WTC11 (cell line): ENCODE measurements at regions not wholly inside any gene's neighbourhood (a gene's known extent, or its start where the extent isn't known, plus 50 kb on each side); places are given as distances from the start of the nearest gene placed in this dataset.

Source experiments
- ATAC-seq: fragments of 200-7000 bp; cut with Tn5 transposase; 2 replicates; pipeline ENCODE4 v1.10.0; 2021; ENCODE audit warnings: mild to moderate bottlenecking, moderate library complexity
- CTCF ChIA-PET: fragments of 300-600 bp; sonication (Branson Sonifier 250); formaldehyde crosslinking; loops from one replicate; lab custom pipeline; 2021; ENCODE audit warnings: antibody characterized with exemption; lab: Charles Lee
- POLR2A ChIA-PET: fragments of 350-600 bp; sonication (Branson Sonifier 250); formaldehyde crosslinking; loops from one replicate; lab custom pipeline; 2021; ENCODE audit warnings: antibody characterized with exemption; lab: Charles Lee
- DNase-seq: peaks from one replicate; pipeline ENCODE4 v3.0.0; 2021; ENCODE audit warnings: low spot score
- H3K27ac Mint-ChIP-seq: 2 replicates; pipeline ENCODE4 v1.8.0; 2021; ENCODE audit warnings: mixed read lengths
- H3K27me3 Mint-ChIP-seq: 2 replicates; pipeline ENCODE4 v1.8.0; 2021; ENCODE audit warnings: low read depth, mild to moderate bottlenecking, moderate library complexity, mixed read lengths
- H3K36me3 Mint-ChIP-seq: 2 replicates; pipeline ENCODE4 v1.8.0; 2021; ENCODE audit warnings: mixed read lengths
- H3K4me1 Mint-ChIP-seq: 2 replicates; pipeline ENCODE4 v1.8.0; 2022; ENCODE audit warnings: mixed read lengths
- H3K4me3 Mint-ChIP-seq: 2 replicates; pipeline ENCODE4 v1.8.0; 2021; ENCODE audit warnings: mild to moderate bottlenecking, moderate library complexity, mixed read lengths
- H3K9me3 Mint-ChIP-seq: 2 replicates; pipeline ENCODE4 v1.8.0; 2021; ENCODE audit warnings: mixed read lengths
- ARID4B ChIP-seq: sonication (generic); formaldehyde crosslinking; IDR thresholded peaks from 2 replicates; pipeline ENCODE4 v1.8.0; 2023; ENCODE audit warnings: missing genetic modification reagents, mild to moderate bottlenecking, borderline replicate concordance
- ELF4 ChIP-seq: sonication (generic); formaldehyde crosslinking; IDR thresholded peaks from 2 replicates; pipeline ENCODE4 v1.8.1; 2022; ENCODE audit warnings: low read depth, mild to moderate bottlenecking, moderate library complexity, missing genetic modification reagents
- ESRRA ChIP-seq: sonication (generic); formaldehyde crosslinking; IDR thresholded peaks from 2 replicates; pipeline ENCODE4 v1.8.1; 2022; ENCODE audit warnings: mild to moderate bottlenecking, missing genetic modification reagents, borderline replicate concordance
- FOXJ3 ChIP-seq: sonication (generic); formaldehyde crosslinking; IDR thresholded peaks from 2 replicates; pipeline ENCODE4 v1.9.0; 2021; ENCODE audit warnings: missing genetic modification reagents, mild to moderate bottlenecking, borderline replicate concordance
- IRF2 ChIP-seq: sonication (generic); formaldehyde crosslinking; IDR thresholded peaks from 2 replicates; pipeline ENCODE4 v1.8.0; 2022; ENCODE audit warnings: low read depth, missing genetic modification reagents, borderline replicate concordance
- JUN ChIP-seq: sonication (generic); formaldehyde crosslinking; IDR thresholded peaks from 2 replicates; pipeline ENCODE4 v1.8.0; 2023; ENCODE audit warnings: mild to moderate bottlenecking, missing genetic modification reagents
- MYBL2 ChIP-seq: sonication (generic); formaldehyde crosslinking; IDR thresholded peaks from 2 replicates; pipeline ENCODE4 v1.8.1; 2023; ENCODE audit warnings: mild to moderate bottlenecking, moderate library complexity, missing genetic modification reagents
- NFYB ChIP-seq: sonication (generic); formaldehyde crosslinking; conservative IDR thresholded peaks from 2 replicates; pipeline ENCODE4 v1.8.0; 2022; ENCODE audit warnings: low read depth, missing genetic modification reagents
- NR2C2 ChIP-seq: sonication (generic); formaldehyde crosslinking; IDR thresholded peaks from 2 replicates; pipeline ENCODE4 v1.8.0; 2022; ENCODE audit warnings: mild to moderate bottlenecking, missing genetic modification reagents
- NR3C1 ChIP-seq: sonication (generic); formaldehyde crosslinking; conservative IDR thresholded peaks from 2 replicates; pipeline ENCODE4 v1.8.1; 2023; ENCODE audit warnings: low read depth, mild to moderate bottlenecking, missing genetic modification reagents
- RELA ChIP-seq: sonication (generic); formaldehyde crosslinking; IDR thresholded peaks from 2 replicates; pipeline ENCODE4 v1.8.1; 2022; ENCODE audit warnings: missing genetic modification reagents, mild to moderate bottlenecking, borderline replicate concordance
- RORB ChIP-seq: fragments of 250-450 bp; sonication (Bioruptor Pico); IDR thresholded peaks from 2 replicates; pipeline ENCODE4 v1.9.0; 2021; ENCODE audit warnings: mild to moderate bottlenecking
- SMAD4 ChIP-seq: sonication (generic); formaldehyde crosslinking; IDR thresholded peaks from 2 replicates; pipeline ENCODE4 v1.8.0; 2022; ENCODE audit warnings: mild to moderate bottlenecking, missing genetic modification reagents
- STAT6 ChIP-seq: sonication (generic); formaldehyde crosslinking; conservative IDR thresholded peaks from 2 replicates; pipeline ENCODE4 v1.8.1; 2023; ENCODE audit warnings: mild to moderate bottlenecking, low read depth, missing genetic modification reagents, moderate library complexity
- TCF7 ChIP-seq: sonication (generic); formaldehyde crosslinking; IDR thresholded peaks from 2 replicates; pipeline ENCODE4 v1.8.0; 2022; ENCODE audit warnings: mild to moderate bottlenecking, low read depth, missing genetic modification reagents, moderate library complexity
- USF1 ChIP-seq: sonication (generic); formaldehyde crosslinking; IDR thresholded peaks from 2 replicates; pipeline ENCODE4 v1.8.0; 2022; ENCODE audit warnings: mild to moderate bottlenecking, missing genetic modification reagents
- TF ChIP-seq, protein P1 (sequence below): sonication (generic); formaldehyde crosslinking; IDR thresholded peaks from 2 replicates; pipeline ENCODE4 v1.8.0; 2023; ENCODE audit warnings: mild to moderate bottlenecking, missing genetic modification reagents
- TF ChIP-seq, protein P2 (sequence below): sonication (generic); formaldehyde crosslinking; IDR thresholded peaks from 2 replicates; pipeline ENCODE4 v1.8.1; 2022; ENCODE audit warnings: mild to moderate bottlenecking, moderate library complexity, missing genetic modification reagents
- TF ChIP-seq, protein P3 (sequence below): sonication (generic); formaldehyde crosslinking; IDR thresholded peaks from 2 replicates; pipeline ENCODE4 v1.8.1; 2023; ENCODE audit warnings: mild to moderate bottlenecking, missing genetic modification reagents, moderate library complexity
- TF ChIP-seq, protein P4 (sequence below): sonication (generic); formaldehyde crosslinking; IDR thresholded peaks from 2 replicates; pipeline ENCODE4 v1.8.0; 2022; ENCODE audit warnings: mild to moderate bottlenecking, missing genetic modification reagents

- no peak for TF ChIP-seq IRF2
- TF ChIP-seq STAT6 (CRISPR knock-in tag), result no peak
- no peak for TF ChIP-seq NFYB (CRISPR knock-in tag)
- TF ChIP-seq, protein P1, sequence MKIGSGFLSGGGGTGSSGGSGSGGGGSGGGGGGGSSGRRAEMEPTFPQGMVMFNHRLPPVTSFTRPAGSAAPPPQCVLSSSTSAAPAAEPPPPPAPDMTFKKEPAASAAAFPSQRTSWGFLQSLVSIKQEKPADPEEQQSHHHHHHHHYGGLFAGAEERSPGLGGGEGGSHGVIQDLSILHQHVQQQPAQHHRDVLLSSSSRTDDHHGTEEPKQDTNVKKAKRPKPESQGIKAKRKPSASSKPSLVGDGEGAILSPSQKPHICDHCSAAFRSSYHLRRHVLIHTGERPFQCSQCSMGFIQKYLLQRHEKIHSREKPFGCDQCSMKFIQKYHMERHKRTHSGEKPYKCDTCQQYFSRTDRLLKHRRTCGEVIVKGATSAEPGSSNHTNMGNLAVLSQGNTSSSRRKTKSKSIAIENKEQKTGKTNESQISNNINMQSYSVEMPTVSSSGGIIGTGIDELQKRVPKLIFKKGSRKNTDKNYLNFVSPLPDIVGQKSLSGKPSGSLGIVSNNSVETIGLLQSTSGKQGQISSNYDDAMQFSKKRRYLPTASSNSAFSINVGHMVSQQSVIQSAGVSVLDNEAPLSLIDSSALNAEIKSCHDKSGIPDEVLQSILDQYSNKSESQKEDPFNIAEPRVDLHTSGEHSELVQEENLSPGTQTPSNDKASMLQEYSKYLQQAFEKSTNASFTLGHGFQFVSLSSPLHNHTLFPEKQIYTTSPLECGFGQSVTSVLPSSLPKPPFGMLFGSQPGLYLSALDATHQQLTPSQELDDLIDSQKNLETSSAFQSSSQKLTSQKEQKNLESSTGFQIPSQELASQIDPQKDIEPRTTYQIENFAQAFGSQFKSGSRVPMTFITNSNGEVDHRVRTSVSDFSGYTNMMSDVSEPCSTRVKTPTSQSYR (CRISPR knock-in tag), result no peak
- TF ChIP-seq, protein P2, sequence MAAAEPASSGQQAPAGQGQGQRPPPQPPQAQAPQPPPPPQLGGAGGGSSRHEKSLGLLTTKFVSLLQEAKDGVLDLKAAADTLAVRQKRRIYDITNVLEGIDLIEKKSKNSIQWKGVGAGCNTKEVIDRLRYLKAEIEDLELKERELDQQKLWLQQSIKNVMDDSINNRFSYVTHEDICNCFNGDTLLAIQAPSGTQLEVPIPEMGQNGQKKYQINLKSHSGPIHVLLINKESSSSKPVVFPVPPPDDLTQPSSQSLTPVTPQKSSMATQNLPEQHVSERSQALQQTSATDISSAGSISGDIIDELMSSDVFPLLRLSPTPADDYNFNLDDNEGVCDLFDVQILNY (CRISPR knock-in tag), result no peak
- TF ChIP-seq, protein P3, sequence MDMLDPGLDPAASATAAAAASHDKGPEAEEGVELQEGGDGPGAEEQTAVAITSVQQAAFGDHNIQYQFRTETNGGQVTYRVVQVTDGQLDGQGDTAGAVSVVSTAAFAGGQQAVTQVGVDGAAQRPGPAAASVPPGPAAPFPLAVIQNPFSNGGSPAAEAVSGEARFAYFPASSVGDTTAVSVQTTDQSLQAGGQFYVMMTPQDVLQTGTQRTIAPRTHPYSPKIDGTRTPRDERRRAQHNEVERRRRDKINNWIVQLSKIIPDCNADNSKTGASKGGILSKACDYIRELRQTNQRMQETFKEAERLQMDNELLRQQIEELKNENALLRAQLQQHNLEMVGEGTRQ (CRISPR knock-in tag), result no peak
Measured at GRCh38 chr9:80028501-80028900, 456.7 kb downstream of the TLE4 start (continued).

GRCh38 chr9:80025796-80026520 is 454.2 kb downstream of the TLE4 start:
- DNase-seq (no peak), ATAC-seq (no peak)
- CTCF ChIA-PET, result no interaction called here
- Mint-ChIP-seq H3K27ac (no peak overlapping the region), H3K9me3 (peaks cover 24% of the 10 kb centered on the region), H3K27me3 (no peaks in the 10 kb centered on the region), H3K4me1 (no peaks in the 10 kb centered on the region), H3K36me3 (no peaks in the 10 kb centered on the region), H3K4me3 (no peak overlapping the region)
- POLR2A ChIA-PET, result no interaction called here
- no peak for TF ChIP-seq TCF7 (CRISPR knock-in tag)
- TF ChIP-seq RELA (CRISPR knock-in tag), result no peak

DNA sequence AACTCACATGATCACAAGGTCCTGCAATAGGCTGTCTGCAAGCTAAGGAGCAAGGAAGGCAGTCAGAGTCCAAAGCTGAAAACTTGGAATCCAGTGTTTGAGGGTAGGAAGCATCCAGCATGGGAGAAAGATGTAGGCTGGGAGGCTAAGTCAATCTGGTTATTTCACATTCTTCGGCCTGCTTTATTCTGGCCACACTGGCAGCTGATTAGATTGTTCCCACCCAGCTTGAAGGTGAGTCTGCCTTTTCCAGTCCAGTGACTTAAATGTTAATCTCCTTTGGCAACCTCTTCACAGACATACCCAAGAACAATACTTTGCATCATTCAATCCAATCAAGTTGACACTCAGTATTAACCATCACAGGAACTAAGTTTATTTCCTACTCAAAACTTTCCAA is 453.4 kb downstream of the TLE4 start:
- ATAC-seq (no peak), DNase-seq (no peak)
- H3K27ac Mint-ChIP-seq, result no peak overlapping the region
- ChIA-PET POLR2A (no interaction called here), CTCF (no interaction called here)
- H3K4me3 Mint-ChIP-seq, result no peak overlapping the region
- H3K4me1 Mint-ChIP-seq, result no peaks in the 10 kb centered on the region
- no peaks in the 10 kb centered on the region for H3K27me3 Mint-ChIP-seq
- H3K9me3 Mint-ChIP-seq, result peaks cover 24% of the 10 kb centered on the region
- no peaks in the 10 kb centered on the region for H3K36me3 Mint-ChIP-seq
- TF ChIP-seq USF1 (CRISPR knock-in tag), result no peak
- no peak for TF ChIP-seq ELF4 (CRISPR knock-in tag)
- no peak for TF ChIP-seq RORB (CRISPR knock-in tag)
- TF ChIP-seq MYBL2 (CRISPR knock-in tag), result no peak
- TF ChIP-seq JUN (CRISPR knock-in tag), result no peak
- TF ChIP-seq ESRRA, result no peak
- TF ChIP-seq, protein P4, sequence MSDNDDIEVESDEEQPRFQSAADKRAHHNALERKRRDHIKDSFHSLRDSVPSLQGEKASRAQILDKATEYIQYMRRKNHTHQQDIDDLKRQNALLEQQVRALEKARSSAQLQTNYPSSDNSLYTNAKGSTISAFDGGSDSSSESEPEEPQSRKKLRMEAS (CRISPR knock-in tag), result no peak
- TF ChIP-seq FOXJ3 (CRISPR knock-in tag), result no peak
- no peak for TF ChIP-seq ARID4B (CRISPR knock-in tag)
- no peak for TF ChIP-seq NR3C1 (CRISPR knock-in tag)
- no peak for TF ChIP-seq NR2C2
- TF ChIP-seq SMAD4 (CRISPR knock-in tag), result no peak
